ENCODE measurements at regions not wholly inside any gene's neighbourhood (a gene's known extent, or its start where the extent isn't known, plus 50 kb on each side); places are given as distances from the start of the nearest gene placed in this dataset.

- Histone ChIP-seq H2BK5ac (ENCODE audit: low read depth, low read length, poor library complexity, severe bottlenecking) (no peak overlapping the region), H2AFZ (ENCODE audit: low read depth, low read length) (no peak overlapping the region), H2AK5ac (ENCODE audit: low read length, severe bottlenecking) (no peak overlapping the region), H3K36me3 (ENCODE audit: control insufficient read depth in 1 of 2, insufficient read depth in 2 of 2, low read depth in 1 of 2, low read length in 2 of 2) (no peaks in the 10 kb centered on the region), H3K9ac (ENCODE audit: low read length) (peak overlapping the region; percentile 65), H3K27me3 (ENCODE audit: control insufficient read depth in 1 of 2, insufficient read depth in 1 of 2, low read length in 2 of 2) (peaks cover 11 to 40% of the 10 kb centered on the region in 2 experiments), H3K4me2 (ENCODE audit: low read length, poor library complexity, severe bottlenecking) (no peak overlapping the region), H3K9me3 (ENCODE audit: control insufficient read depth, low read length) (no peaks in the 10 kb centered on the region), H4K91ac (ENCODE audit: low read length) (no peak overlapping the region), H3K23ac (ENCODE audit: low read length in 2 of 2) (no peak overlapping the region), H3K4me3 (ENCODE audit: insufficient read depth in 1 of 2, low read depth in 1 of 2, low read length in 2 of 2) (no peak overlapping the region), H2BK12ac (ENCODE audit: low read length in 2 of 2) (no peak overlapping the region), H3K4ac (ENCODE audit: low read depth in 1 of 2, low read length in 2 of 2) (no peak overlapping the region), H4K8ac (ENCODE audit: low read length) (no peak overlapping the region), H3K4me1 (ENCODE audit: control insufficient read depth, insufficient read depth, low read depth, low read length) (peaks cover 2% of the 10 kb centered on the region), H3K18ac (ENCODE audit: low read depth in 1 of 2, low read length in 2 of 2) (no peak overlapping the region), H2BK15ac (ENCODE audit: low read depth, poor library complexity, severe bottlenecking) (no peak overlapping the region), H3K79me1 (replicated peaks; ENCODE audit: low read length, poor library complexity, severe bottlenecking) (no peaks in the 10 kb centered on the region), H2BK120ac (ENCODE audit: low read depth, low read length) (no peak overlapping the region), H3K14ac (ENCODE audit: low read length in 2 of 2) (no peak overlapping the region), H3K27ac (ENCODE audit: low read length, poor library complexity, severe bottlenecking) (no peak overlapping the region)
- 36% methylated on average over 5 of the region's 5 CpGs for WGBS
- peak; percentile 54 for DNase-seq
Measured at GRCh38 chr5:36739751-36740221, 133.4 kb downstream of the SLC1A3 start.

- no peak overlapping the region for H3K23ac ChIP-seq (ENCODE audit: low read length in 2 of 2)
Measured at GRCh38 chr5:36740259-36740898, 134.0 kb downstream of the SLC1A3 start.

GRCh38 chr5:36741128-36741527 lies 134.7 kb downstream of the SLC1A3 start:
- no peaks in the 10 kb centered on the region for H3K9me3 ChIP-seq (ENCODE audit: control insufficient read depth, low read length)
- 81% methylated on average over 7 of the region's 7 CpGs for WGBS

More at GRCh38 chr5:36740259-36740898, 134.0 kb downstream of the SLC1A3 start:
- no peak overlapping the region for H4K8ac ChIP-seq (ENCODE audit: low read length)
- H2AK5ac ChIP-seq (ENCODE audit: low read length, severe bottlenecking), result no peak overlapping the region
- H2BK5ac ChIP-seq (ENCODE audit: low read depth, low read length, poor library complexity, severe bottlenecking), result no peak overlapping the region
- no peak overlapping the region for H3K18ac ChIP-seq (ENCODE audit: low read depth in 1 of 2, low read length in 2 of 2)
- no peak overlapping the region for H2BK120ac ChIP-seq (ENCODE audit: low read depth, low read length)
- no peaks in the 10 kb centered on the region for H3K36me3 ChIP-seq (ENCODE audit: control insufficient read depth in 1 of 2, insufficient read depth in 2 of 2, low read depth in 1 of 2, low read length in 2 of 2)
- H3K27ac ChIP-seq (ENCODE audit: low read length, poor library complexity, severe bottlenecking), result no peak overlapping the region
- no peak overlapping the region for H2BK12ac ChIP-seq (ENCODE audit: low read length in 2 of 2)
- H4K91ac ChIP-seq (ENCODE audit: low read length), result no peak overlapping the region
- 84% methylated on average over 5 of the region's 8 CpGs for WGBS
- H3K9me3 ChIP-seq (ENCODE audit: control insufficient read depth, low read length), result no peaks in the 10 kb centered on the region
- H3K4me2 ChIP-seq (ENCODE audit: low read length, poor library complexity, severe bottlenecking), result no peak overlapping the region
- no peak overlapping the region for H3K14ac ChIP-seq (ENCODE audit: low read length in 2 of 2)
- no peak overlapping the region for H3K4me3 ChIP-seq (ENCODE audit: insufficient read depth in 1 of 2, low read depth in 1 of 2, low read length in 2 of 2)
- peaks cover 8 to 40% of the 10 kb centered on the region in 2 experiments for H3K27me3 ChIP-seq (ENCODE audit: control insufficient read depth in 1 of 2, insufficient read depth in 1 of 2, low read length in 2 of 2)
- no peak for DNase-seq
- no peak overlapping the region for H2BK15ac ChIP-seq (ENCODE audit: low read depth, poor library complexity, severe bottlenecking)
- peaks cover 5% of the 10 kb centered on the region for H3K4me1 ChIP-seq (ENCODE audit: control insufficient read depth, insufficient read depth, low read depth, low read length)
- H3K9ac ChIP-seq (ENCODE audit: low read length), result peak overlapping the region; percentile 65
- no peak overlapping the region for H2AFZ ChIP-seq (ENCODE audit: low read depth, low read length)
- no peak overlapping the region for H3K4ac ChIP-seq (ENCODE audit: low read depth in 1 of 2, low read length in 2 of 2)
- no peaks in the 10 kb centered on the region for H3K79me1 ChIP-seq (replicated peaks; ENCODE audit: low read length, poor library complexity, severe bottlenecking)

GRCh38 chr5:36743891-36744772 lies 132.4 kb upstream of the NIPBL start:
- no peak overlapping the region for H3K4ac ChIP-seq (ENCODE audit: low read depth in 1 of 2, low read length in 2 of 2)
- H3K27ac ChIP-seq (ENCODE audit: low read length, poor library complexity, severe bottlenecking), result no peak overlapping the region
- H2AFZ ChIP-seq (ENCODE audit: low read depth, low read length), result peak overlapping the region; percentile 81
- DNase-seq, result peak; percentile 65
- H2BK5ac ChIP-seq (ENCODE audit: low read depth, low read length, poor library complexity, severe bottlenecking), result no peak overlapping the region
- no peak overlapping the region for H3K23ac ChIP-seq (ENCODE audit: low read length in 2 of 2)
- H2BK120ac ChIP-seq (ENCODE audit: low read depth, low read length), result no peak overlapping the region
- H3K79me1 ChIP-seq (replicated peaks; ENCODE audit: low read length, poor library complexity, severe bottlenecking), result no peaks in the 10 kb centered on the region
- H3K27me3 ChIP-seq (ENCODE audit: control insufficient read depth in 1 of 2, insufficient read depth in 1 of 2, low read length in 2 of 2), result peaks cover 24 to 45% of the 10 kb centered on the region in 2 experiments
- H4K8ac ChIP-seq (ENCODE audit: low read length), result no peak overlapping the region
- no peak overlapping the region for H4K91ac ChIP-seq (ENCODE audit: low read length)
- H2BK12ac ChIP-seq (ENCODE audit: low read length in 2 of 2), result no peak overlapping the region
- no peak overlapping the region for H3K18ac ChIP-seq (ENCODE audit: low read depth in 1 of 2, low read length in 2 of 2)
- H3K4me1 ChIP-seq (ENCODE audit: control insufficient read depth, insufficient read depth, low read depth, low read length), result peaks cover 7% of the 10 kb centered on the region
- H3K36me3 ChIP-seq (ENCODE audit: control insufficient read depth in 1 of 2, insufficient read depth in 2 of 2, low read depth in 1 of 2, low read length in 2 of 2), result no peaks in the 10 kb centered on the region
- H3K4me3 ChIP-seq (ENCODE audit: insufficient read depth in 1 of 2, low read depth in 1 of 2, low read length in 2 of 2), result peak overlapping the region; percentile 59 to 87
- no peak overlapping the region for H2BK15ac ChIP-seq (ENCODE audit: low read depth, poor library complexity, severe bottlenecking)
- H3K4me2 ChIP-seq (ENCODE audit: low read length, poor library complexity, severe bottlenecking), result peak overlapping the region; percentile 94
- peak overlapping the region in 1 of 2 experiments; percentile 55 for H3K14ac ChIP-seq (ENCODE audit: low read length in 2 of 2)
- H3K9ac ChIP-seq (ENCODE audit: low read length), result peak overlapping the region; percentile 76
- 19% methylated on average over 20 of the region's 22 CpGs for WGBS
- no peak overlapping the region for H2AK5ac ChIP-seq (ENCODE audit: low read length, severe bottlenecking)
- no peaks in the 10 kb centered on the region for H3K9me3 ChIP-seq (ENCODE audit: control insufficient read depth, low read length)

More at GRCh38 chr5:36741128-36741527, 134.7 kb downstream of the SLC1A3 start:
- Histone ChIP-seq H3K79me1 (replicated peaks; ENCODE audit: low read length, poor library complexity, severe bottlenecking) (no peaks in the 10 kb centered on the region), H3K4me3 (ENCODE audit: insufficient read depth in 1 of 2, low read depth in 1 of 2, low read length in 2 of 2) (no peak overlapping the region), H4K91ac (ENCODE audit: low read length) (no peak overlapping the region), H3K4me2 (ENCODE audit: low read length, poor library complexity, severe bottlenecking) (no peak overlapping the region), H4K8ac (ENCODE audit: low read length) (no peak overlapping the region), H2AK5ac (ENCODE audit: low read length, severe bottlenecking) (no peak overlapping the region), H3K14ac (ENCODE audit: low read length in 2 of 2) (no peak overlapping the region), H3K9ac (ENCODE audit: low read length) (no peak overlapping the region), H3K23ac (ENCODE audit: low read length in 2 of 2) (no peak overlapping the region), H2BK15ac (ENCODE audit: low read depth, poor library complexity, severe bottlenecking) (no peak overlapping the region), H3K18ac (ENCODE audit: low read depth in 1 of 2, low read length in 2 of 2) (no peak overlapping the region), H3K36me3 (ENCODE audit: control insufficient read depth in 1 of 2, insufficient read depth in 2 of 2, low read depth in 1 of 2, low read length in 2 of 2) (no peaks in the 10 kb centered on the region), H2AFZ (ENCODE audit: low read depth, low read length) (no peak overlapping the region), H2BK5ac (ENCODE audit: low read depth, low read length, poor library complexity, severe bottlenecking) (no peak overlapping the region), H3K4ac (ENCODE audit: low read depth in 1 of 2, low read length in 2 of 2) (no peak overlapping the region), H2BK120ac (ENCODE audit: low read depth, low read length) (no peak overlapping the region), H2BK12ac (ENCODE audit: low read length in 2 of 2) (no peak overlapping the region), H3K27ac (ENCODE audit: low read length, poor library complexity, severe bottlenecking) (no peak overlapping the region), H3K27me3 (ENCODE audit: control insufficient read depth in 1 of 2, insufficient read depth in 1 of 2, low read length in 2 of 2) (peaks cover 13 to 42% of the 10 kb centered on the region in 2 experiments), H3K4me1 (ENCODE audit: control insufficient read depth, insufficient read depth, low read depth, low read length) (peaks cover 7% of the 10 kb centered on the region)
- no peak for DNase-seq
